Ovary (tissue), 7 donors: ENCODE measurements at regions not wholly inside any gene's neighbourhood (a gene's known extent, or its start where the extent isn't known, plus 50 kb on each side); places are given as distances from the start of the nearest gene placed in this dataset.

Experiments used
- DNase-seq, 5 donors: peaks; one replicate each; pipeline ENCODE4 v3.0.0-alpha.2; 2019 to 2020
- H3K27ac ChIP-seq, 2 donors: fragments of 200-600 bp; one replicate each; pipeline versions ENCODE4 v1.5.1 to v1.8.0; 2019 to 2022
- H3K27me3 ChIP-seq: fragments of 200-600 bp; one replicate; pipeline ENCODE4 v1.8.0; 2022
- H3K36me3 ChIP-seq: fragments of 200-600 bp; sonication (generic); one replicate; pipeline ENCODE4 v1.5.1; 2019
- H3K4me1 ChIP-seq: one replicate; pipeline ENCODE4 v1.8.1; 2013; ENCODE audit warnings: mild to moderate bottlenecking, moderate library complexity; ENCODE audit not compliant: insufficient read depth
- H3K4me3 ChIP-seq: fragments of 200-600 bp; sonication (generic); one replicate; pipeline ENCODE4 v1.5.1; 2017
- H3K9me3 ChIP-seq, 2 donors: fragments of 200-600 bp in 1 of 2; sonication (generic) in 1 of 2; one replicate each; pipeline versions ENCODE4 v1.5.1 to v1.8.1; 2013 to 2019; ENCODE audit warnings: mild to moderate bottlenecking in 1 of 2, moderate library complexity in 1 of 2
- CTCF ChIP-seq, 3 donors: fragments of 450-650 bp in 2 of 3; fragments of 200-600 bp in 1 of 3; IDR thresholded peaks; one replicate each; pipeline versions ENCODE4 v1.5.1 to v1.8.0; 2016 to 2022; ENCODE audit warnings: antibody characterized with exemption in 3 of 3, mild to moderate bottlenecking in 1 of 3
- EP300 ChIP-seq: sonication (generic); formaldehyde crosslinking; IDR thresholded peaks from one replicate; pipeline ENCODE4 v1.6.1; 2017; ENCODE audit warnings: antibody characterized with exemption
- POLR2A ChIP-seq: fragments of 450-650 bp; IDR thresholded peaks from one replicate; pipeline ENCODE4 v1.6.1; 2017; ENCODE audit warnings: antibody characterized with exemption, mild to moderate bottlenecking, moderate library complexity
- WGBS, 3 donors: extraction: QIAGEN DNeasy Blood & Tissue Kit in 1 of 3; methylation state at CpG; one replicate each; pipeline versions ENCODE4 v1.1.5 to v1.1.7; 2013 to 2017; 5-methylcytosine and 5-hydroxymethylcytosine counted together
- intact Hi-C, 4 donors: fragments of 100-400 bp; cut with DNase I; formaldehyde crosslinking; loops; one replicate each; pipeline versions ENCODE4 v1.11.0 to v1.15.1; 2022 to 2023
- donor health status: DM: no; HTN: no; CAD: no; lungs with moderate emphysema.
- donor health status: DM: no; HTN: no; CAD: no.
- donor health status: Bipolar disorder and iron deficiency.
- donor health status: DM: no; HTN: no; CAD: no.
- donor health status: DM: yes; HTN: yes; CAD: no.

DNA sequence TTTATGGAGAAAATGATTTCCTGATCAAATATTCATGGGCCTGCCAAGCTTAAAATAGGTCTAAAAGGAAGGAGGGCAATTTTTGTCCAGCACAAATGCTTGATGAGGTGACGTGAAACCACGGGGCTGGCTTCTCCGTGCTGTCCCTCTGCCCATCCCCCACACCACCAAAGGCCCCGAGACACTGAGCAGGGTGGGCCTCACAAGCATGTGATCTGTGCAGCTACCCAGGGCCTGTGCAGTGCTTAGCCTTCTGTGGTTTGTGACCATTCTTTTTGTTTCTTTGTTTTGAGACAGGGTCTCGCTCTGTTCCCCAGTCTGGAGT, 94.8 kb upstream of the RTL6 start:
- TF ChIP-seq EP300 (no peak), POLR2A (no peak), CTCF (IDR thresholded peaks at IDR 0.05) (no peak)
- Histone ChIP-seq H3K4me3 (no peak overlapping the region), H3K36me3 (no peaks in the 10 kb centered on the region), H3K27ac (no peak overlapping the region), H3K27me3 (no peaks in the 10 kb centered on the region), H3K9me3 (no peaks in the 10 kb centered on the region), H3K4me1 (no peaks in the 10 kb centered on the region)
- intact Hi-C loops: no loop called here
- DNase-seq: no peak
- 63 to 68% (median 65%) methylated on average over 5 of the region's 5 CpGs for WGBS, 3 donors

DNA sequence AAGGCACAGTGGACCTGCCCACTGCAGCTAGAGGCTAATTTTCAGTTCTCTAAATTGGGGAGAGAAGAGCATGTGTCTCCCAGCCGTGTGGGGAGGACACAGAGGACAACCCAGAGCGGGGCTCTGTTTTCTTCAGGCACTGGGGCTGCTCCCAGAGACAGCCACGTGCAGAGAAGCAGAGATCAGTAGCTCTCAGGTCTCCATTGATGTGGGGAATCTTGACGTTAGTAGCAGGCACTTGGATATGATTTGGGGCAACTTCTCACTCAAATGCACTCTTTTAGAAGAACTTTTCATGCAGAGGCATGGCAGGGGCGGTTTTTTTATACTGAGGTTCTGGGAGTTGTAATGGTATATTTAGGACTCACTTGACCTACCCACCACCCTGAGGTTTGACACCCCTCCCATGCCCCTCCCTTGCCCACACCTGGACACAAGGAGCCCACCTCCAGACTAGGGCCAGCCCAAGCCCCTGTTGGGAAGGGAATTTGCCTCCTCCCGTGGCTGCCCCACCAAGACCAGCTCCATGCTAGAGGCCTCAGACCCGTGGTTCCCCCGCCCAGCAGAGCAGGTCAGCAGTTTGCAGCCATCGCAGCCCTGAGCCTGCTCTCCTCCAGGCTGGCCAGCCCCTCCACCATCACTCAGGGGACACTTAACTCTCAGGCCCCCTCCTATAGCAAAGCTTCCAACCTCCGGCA, 94.2 kb upstream of the RTL6 start:
- no peak for DNase-seq
- H3K27me3 ChIP-seq: no peaks in the 10 kb centered on the region
- TF ChIP-seq EP300 (no peak), POLR2A (no peak), CTCF (IDR thresholded peaks at IDR 0.05) (no peak)
- no peak overlapping the region for H3K27ac ChIP-seq
- intact Hi-C loops: no loop called here
- H3K4me3 ChIP-seq: no peak overlapping the region
- WGBS, 3 donors: 71 to 79% (median 74%) methylated on average over 10 of the region's 10 CpGs
- no peaks in the 10 kb centered on the region for H3K36me3 ChIP-seq
- H3K9me3 ChIP-seq: no peaks in the 10 kb centered on the region
- no peaks in the 10 kb centered on the region for H3K4me1 ChIP-seq

DNA sequence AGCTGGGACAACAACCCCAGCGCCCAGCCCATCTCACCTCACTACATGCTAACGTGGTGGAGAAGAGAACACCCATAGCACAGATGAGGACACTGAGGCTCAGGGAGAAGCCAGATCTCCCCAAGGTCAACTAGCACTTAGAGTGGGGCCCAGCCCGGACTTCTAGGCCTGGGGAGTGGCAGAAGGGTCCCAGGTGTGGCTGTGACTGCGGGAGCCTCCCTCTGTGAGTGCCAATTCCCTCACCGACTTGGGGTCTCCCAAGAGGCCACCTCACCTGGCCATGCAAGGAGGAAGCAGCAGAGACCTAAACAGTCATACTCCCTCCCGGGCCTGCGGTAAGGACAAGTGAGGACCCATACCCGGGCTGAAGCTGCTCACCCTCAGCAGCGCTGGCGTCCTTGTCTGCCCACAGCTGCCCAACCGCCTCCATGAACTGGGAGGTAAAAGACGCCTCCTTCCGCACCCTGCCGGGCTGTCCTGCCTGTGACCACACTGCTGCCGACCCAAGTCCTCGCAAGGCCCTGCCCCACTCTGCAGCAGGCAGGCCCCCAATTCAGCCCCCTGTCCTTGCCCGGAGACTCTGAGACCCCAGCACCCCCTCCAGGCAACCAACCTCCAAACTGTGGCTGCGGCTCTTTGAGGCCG, 93.2 kb upstream of the RTL6 start:
- no peak overlapping the region for H3K27ac ChIP-seq
- no peak overlapping the region for H3K4me3 ChIP-seq
- 80 to 95% (median 91%) methylated on average over 18 to 19 of the region's 19 CpGs for WGBS, 3 donors
- H3K4me1 ChIP-seq: no peaks in the 10 kb centered on the region
- DNase-seq: no peak
- TF ChIP-seq EP300 (no peak), CTCF (IDR thresholded peaks at IDR 0.05) (no peak), POLR2A (no peak)
- intact Hi-C loops: no loop called here
- no peaks in the 10 kb centered on the region for H3K9me3 ChIP-seq
- H3K36me3 ChIP-seq: no peaks in the 10 kb centered on the region
- H3K27me3 ChIP-seq: no peaks in the 10 kb centered on the region

DNA sequence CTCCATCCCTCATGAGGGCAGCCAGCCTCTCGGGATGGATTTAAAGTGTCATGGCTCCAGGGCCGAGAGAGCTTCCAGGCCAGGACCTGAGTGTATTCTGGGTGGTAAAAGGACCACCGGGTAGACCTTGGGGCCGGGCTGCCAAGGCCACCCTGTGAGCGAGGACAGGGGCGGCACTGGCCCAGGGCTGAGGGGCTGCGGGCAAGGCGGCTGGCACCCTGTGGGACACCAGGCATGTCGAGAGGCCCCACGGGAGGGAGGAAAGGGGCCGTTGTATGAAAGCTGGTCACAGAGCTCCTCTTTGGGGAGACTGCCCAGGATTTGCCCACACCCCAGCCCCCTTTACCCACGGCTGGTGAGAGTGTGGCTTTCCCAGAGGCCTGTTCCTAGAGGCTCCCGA, 92.3 kb upstream of the RTL6 start:
- no peaks in the 10 kb centered on the region for H3K4me1 ChIP-seq
- no peaks in the 10 kb centered on the region for H3K27me3 ChIP-seq
- H3K4me3 ChIP-seq: no peak overlapping the region
- intact Hi-C loops: no loop called here
- TF ChIP-seq EP300: no peak
- TF ChIP-seq CTCF (IDR thresholded peaks at IDR 0.05): no peak
- TF ChIP-seq POLR2A: no peak
- no peak for DNase-seq
- H3K36me3 ChIP-seq: no peaks in the 10 kb centered on the region
- no peaks in the 10 kb centered on the region for H3K9me3 ChIP-seq
- WGBS, 3 donors: 85 to 89% (median 87%) methylated on average over 13 of the region's 13 CpGs
- H3K27ac ChIP-seq: no peak overlapping the region
